SK-N-SH treated with all-trans-retinoic acid at 6 μM for 48 hours (cell line): ENCODE measurements at regions not wholly inside any gene's neighbourhood (a gene's known extent, or its start where the extent isn't known, plus 50 kb on each side); places are given as distances from the start of the nearest gene placed in this dataset.

Source experiments
- ATAC-seq: fragments of 200-7000 bp; cut with Tn5 transposase; 3 replicates; pipeline ENCODE4 v1.9.1; 2020; ENCODE audit warnings: mild to moderate bottlenecking, moderate library complexity
- ARNTL ChIP-seq: fragments of 450-650 bp; formaldehyde crosslinking; IDR thresholded peaks from 2 replicates; pipeline ENCODE4 v1.5.0; 2020; ENCODE audit warnings: low read depth, mild to moderate bottlenecking, moderate library complexity, borderline replicate concordance
- BACH2 ChIP-seq: fragments of 250-450 bp; sonication (Bioruptor Pico); IDR thresholded peaks from 2 replicates; pipeline ENCODE4 v1.9.0; 2021; ENCODE audit warnings: mild to moderate bottlenecking, borderline replicate concordance
- CSDC2 ChIP-seq: fragments of 250-450 bp; sonication (Bioruptor Pico); IDR thresholded peaks from 2 replicates; pipeline ENCODE4 v1.5.0; 2020; ENCODE audit warnings: mild to moderate bottlenecking, moderate library complexity
- CSRNP3 ChIP-seq: fragments of 250-450 bp; sonication (Bioruptor Pico); IDR thresholded peaks from 2 replicates; pipeline ENCODE4 v1.5.1; 2021; ENCODE audit warnings: mild to moderate bottlenecking, moderate library complexity
- ESRRG ChIP-seq: fragments of 250-450 bp; sonication (Bioruptor Pico); IDR thresholded peaks from 2 replicates; pipeline ENCODE4 v1.6.1; 2021; ENCODE audit warnings: mild to moderate bottlenecking
- GLIS3 ChIP-seq: fragments of 250-450 bp; sonication (Bioruptor Pico); IDR thresholded peaks from 2 replicates; pipeline ENCODE4 v1.5.0; 2020; ENCODE audit warnings: mild to moderate bottlenecking, moderate library complexity
- ISL1 ChIP-seq: fragments of 250-450 bp; sonication (Bioruptor Pico); IDR thresholded peaks from 2 replicates; pipeline ENCODE4 v2.1.2; 2022; ENCODE audit warnings: mild to moderate bottlenecking, moderate library complexity
- OSR1 ChIP-seq: fragments of 250-450 bp; sonication (Bioruptor Pico); IDR thresholded peaks from 2 replicates; pipeline ENCODE4 v1.8.0; 2022; ENCODE audit warnings: moderate library complexity, mild to moderate bottlenecking, inconsistent platforms
- PATZ1 ChIP-seq: fragments of 250-450 bp; sonication (Bioruptor Pico); IDR thresholded peaks from 2 replicates; pipeline ENCODE4 v1.8.0; 2020; ENCODE audit warnings: mild to moderate bottlenecking, moderate library complexity, borderline replicate concordance
- POU6F1 ChIP-seq: fragments of 250-450 bp; sonication (Bioruptor Pico); IDR thresholded peaks from 2 replicates; pipeline ENCODE4 v1.8.0; 2021; ENCODE audit warnings: low read depth, mild to moderate bottlenecking, moderate library complexity, borderline replicate concordance
- PPARA ChIP-seq: fragments of 250-450 bp; sonication (Bioruptor Pico); IDR thresholded peaks from 2 replicates; pipeline ENCODE4 v1.5.0; 2020; ENCODE audit warnings: mild to moderate bottlenecking, borderline replicate concordance
- TCF4 ChIP-seq: fragments of 250-450 bp; sonication (Bioruptor Pico); IDR thresholded peaks from 2 replicates; pipeline ENCODE4 v1.8.0; 2021; ENCODE audit warnings: mild to moderate bottlenecking, moderate library complexity, borderline replicate concordance
- TOX ChIP-seq: fragments of 250-450 bp; sonication (Bioruptor Pico); IDR thresholded peaks from 2 replicates; pipeline ENCODE4 v1.8.0; 2021; ENCODE audit warnings: mild to moderate bottlenecking, moderate library complexity, borderline replicate concordance
- ZC3H10 ChIP-seq: fragments of 250-450 bp; sonication (Bioruptor Pico); IDR thresholded peaks from 2 replicates; pipeline ENCODE4 v1.5.1; 2021; ENCODE audit warnings: mild to moderate bottlenecking, moderate library complexity
- ZFP3 ChIP-seq: fragments of 250-450 bp; sonication (Bioruptor Pico); IDR thresholded peaks from 2 replicates; pipeline ENCODE4 v1.5.0; 2020; ENCODE audit warnings: mild to moderate bottlenecking, moderate library complexity
- ZFP30 ChIP-seq: fragments of 450-650 bp; formaldehyde crosslinking; IDR thresholded peaks from 2 replicates; pipeline ENCODE4 v1.5.0; 2022; ENCODE audit warnings: mild to moderate bottlenecking, moderate library complexity
- ZNF565 ChIP-seq: fragments of 450-650 bp; formaldehyde crosslinking; conservative IDR thresholded peaks from 2 replicates; pipeline ENCODE4 v1.5.0; 2020; ENCODE audit warnings: low read depth, mild to moderate bottlenecking, moderate library complexity
- ZNF70 ChIP-seq: fragments of 450-650 bp; formaldehyde crosslinking; IDR thresholded peaks from 2 replicates; pipeline ENCODE4 v1.5.0; 2020; ENCODE audit warnings: mild to moderate bottlenecking, moderate library complexity
- TF ChIP-seq, protein P1 (sequence below): fragments of 250-450 bp; sonication (Bioruptor Pico); IDR thresholded peaks from 2 replicates; pipeline ENCODE4 v1.5.1; 2020; ENCODE audit warnings: low read depth, mild to moderate bottlenecking, moderate library complexity
- TF ChIP-seq, protein P2 (sequence below): fragments of 250-450 bp; sonication (Bioruptor Pico); IDR thresholded peaks from 2 replicates; pipeline ENCODE4 v1.5.0; 2020; ENCODE audit warnings: mild to moderate bottlenecking, moderate library complexity

- TF ChIP-seq OSR1 (CRISPR knock-in tag) (no peak), ISL1 (no peak), CSRNP3 (CRISPR knock-in tag) (no peak), ZC3H10 (CRISPR knock-in tag) (no peak), ZNF565 (no peak), PPARA (CRISPR knock-in tag) (no peak), BACH2 (CRISPR knock-in tag) (no peak)
- ATAC-seq: no peak
Measured at GRCh38 chr12:33245434-33245833, 194.2 kb downstream of the SYT10 start.

DNA sequence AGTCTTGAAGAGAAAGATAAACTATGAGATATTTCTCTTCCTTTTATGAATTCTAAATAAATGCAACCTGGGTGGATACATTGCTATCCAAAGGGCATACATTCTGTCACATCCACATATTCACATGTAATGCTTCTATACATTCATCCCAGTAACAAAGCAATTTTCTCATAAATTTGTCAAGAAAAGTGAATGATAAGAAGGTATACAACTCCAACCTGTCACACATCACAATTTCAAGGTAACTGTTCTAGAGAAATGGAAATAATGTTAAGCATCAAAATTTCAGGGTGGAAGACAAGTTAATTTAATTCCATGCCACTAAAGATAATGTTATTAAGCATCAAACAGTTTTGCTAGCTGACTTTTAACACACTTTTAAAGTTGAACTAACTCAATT is 212.9 kb downstream of the SYT10 start:
- no peak for TF ChIP-seq ESRRG
- no peak for TF ChIP-seq CSDC2 (CRISPR knock-in tag)
- TF ChIP-seq, protein P1, sequence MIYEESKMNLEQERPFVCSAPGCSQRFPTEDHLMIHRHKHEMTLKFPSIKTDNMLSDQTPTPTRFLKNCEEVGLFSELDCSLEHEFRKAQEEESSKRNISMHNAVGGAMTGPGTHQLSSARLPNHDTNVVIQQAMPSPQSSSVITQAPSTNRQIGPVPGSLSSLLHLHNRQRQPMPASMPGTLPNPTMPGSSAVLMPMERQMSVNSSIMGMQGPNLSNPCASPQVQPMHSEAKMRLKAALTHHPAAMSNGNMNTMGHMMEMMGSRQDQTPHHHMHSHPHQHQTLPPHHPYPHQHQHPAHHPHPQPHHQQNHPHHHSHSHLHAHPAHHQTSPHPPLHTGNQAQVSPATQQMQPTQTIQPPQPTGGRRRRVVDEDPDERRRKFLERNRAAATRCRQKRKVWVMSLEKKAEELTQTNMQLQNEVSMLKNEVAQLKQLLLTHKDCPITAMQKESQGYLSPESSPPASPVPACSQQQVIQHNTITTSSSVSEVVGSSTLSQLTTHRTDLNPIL (CRISPR knock-in tag): no peak
- no peak for TF ChIP-seq GLIS3 (CRISPR knock-in tag)
- no peak for TF ChIP-seq ZFP3
- no peak for TF ChIP-seq ZNF565
- TF ChIP-seq ZFP30 (CRISPR knock-in tag): no peak
- TF ChIP-seq, protein P2, sequence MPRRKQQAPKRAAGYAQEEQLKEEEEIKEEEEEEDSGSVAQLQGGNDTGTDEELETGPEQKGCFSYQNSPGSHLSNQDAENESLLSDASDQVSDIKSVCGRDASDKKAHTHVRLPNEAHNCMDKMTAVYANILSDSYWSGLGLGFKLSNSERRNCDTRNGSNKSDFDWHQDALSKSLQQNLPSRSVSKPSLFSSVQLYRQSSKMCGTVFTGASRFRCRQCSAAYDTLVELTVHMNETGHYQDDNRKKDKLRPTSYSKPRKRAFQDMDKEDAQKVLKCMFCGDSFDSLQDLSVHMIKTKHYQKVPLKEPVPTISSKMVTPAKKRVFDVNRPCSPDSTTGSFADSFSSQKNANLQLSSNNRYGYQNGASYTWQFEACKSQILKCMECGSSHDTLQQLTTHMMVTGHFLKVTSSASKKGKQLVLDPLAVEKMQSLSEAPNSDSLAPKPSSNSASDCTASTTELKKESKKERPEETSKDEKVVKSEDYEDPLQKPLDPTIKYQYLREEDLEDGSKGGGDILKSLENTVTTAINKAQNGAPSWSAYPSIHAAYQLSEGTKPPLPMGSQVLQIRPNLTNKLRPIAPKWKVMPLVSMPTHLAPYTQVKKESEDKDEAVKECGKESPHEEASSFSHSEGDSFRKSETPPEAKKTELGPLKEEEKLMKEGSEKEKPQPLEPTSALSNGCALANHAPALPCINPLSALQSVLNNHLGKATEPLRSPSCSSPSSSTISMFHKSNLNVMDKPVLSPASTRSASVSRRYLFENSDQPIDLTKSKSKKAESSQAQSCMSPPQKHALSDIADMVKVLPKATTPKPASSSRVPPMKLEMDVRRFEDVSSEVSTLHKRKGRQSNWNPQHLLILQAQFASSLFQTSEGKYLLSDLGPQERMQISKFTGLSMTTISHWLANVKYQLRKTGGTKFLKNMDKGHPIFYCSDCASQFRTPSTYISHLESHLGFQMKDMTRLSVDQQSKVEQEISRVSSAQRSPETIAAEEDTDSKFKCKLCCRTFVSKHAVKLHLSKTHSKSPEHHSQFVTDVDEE: no peak
- no peak for TF ChIP-seq ZNF70 (CRISPR knock-in tag)
- TF ChIP-seq PATZ1 (CRISPR knock-in tag): no peak
- TF ChIP-seq POU6F1 (CRISPR knock-in tag): no peak
- TF ChIP-seq BACH2 (CRISPR knock-in tag): no peak
- no peak for ATAC-seq

DNA sequence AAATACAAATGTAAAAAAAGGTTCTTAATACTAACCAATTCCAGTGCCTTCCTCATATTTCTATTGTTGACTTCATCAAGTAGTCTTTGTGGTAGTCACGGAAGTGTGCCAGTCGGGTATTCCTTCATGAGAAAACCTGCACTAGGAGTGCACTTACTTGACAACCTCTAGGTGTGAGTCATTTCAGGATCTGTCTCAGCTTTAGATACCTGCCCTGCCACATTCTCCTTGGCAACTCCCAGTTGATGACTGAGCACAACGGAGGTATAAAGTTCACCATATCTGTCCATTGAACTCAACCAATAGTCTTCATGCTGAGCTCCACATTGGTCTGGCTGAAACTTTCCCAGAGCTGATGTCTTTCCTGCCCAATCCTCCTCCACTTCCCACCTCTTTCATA is 215.7 kb downstream of the SYT10 start:
- no peak for TF ChIP-seq ARNTL (CRISPR knock-in tag)
- no peak for TF ChIP-seq TOX (CRISPR knock-in tag)
- TF ChIP-seq, protein P1 (CRISPR knock-in tag): no peak
- no peak for TF ChIP-seq OSR1 (CRISPR knock-in tag)
- TF ChIP-seq TCF4: no peak
- TF ChIP-seq, protein P2: no peak
- TF ChIP-seq ZNF565: no peak
- TF ChIP-seq ESRRG: no peak
- no peak for TF ChIP-seq PATZ1 (CRISPR knock-in tag)
- no peak for TF ChIP-seq CSDC2 (CRISPR knock-in tag)
- no peak for TF ChIP-seq PPARA (CRISPR knock-in tag)
- TF ChIP-seq, all 23 proteins: peak for 0
- ATAC-seq: no peak
